Neural cell (in vitro differentiated cells): ENCODE measurements at regions not wholly inside any gene's neighbourhood (a gene's known extent, or its start where the extent isn't known, plus 50 kb on each side); places are given as distances from the start of the nearest gene placed in this dataset.

Experiments used
- H2AFZ ChIP-seq: fragments of 200-600, 300-800 bp; sonication (generic), shearing (Covaris generic); 2 replicates; pipeline ENCODE4 v1.6.0; 2014; ENCODE audit warnings: low read depth, mild to moderate bottlenecking, antibody characterized with exemption, low read length, moderate library complexity
- H3F3A ChIP-seq: fragments of 200-600 bp; shearing (Covaris generic); 2 replicates; pipeline ENCODE4 v1.6.1; 2016; ENCODE audit warnings: mild to moderate bottlenecking, moderate library complexity, mixed read lengths, antibody characterized with exemption, low read length; ENCODE audit not compliant: insufficient read depth, poor library complexity, severe bottlenecking
- H3K27ac ChIP-seq: fragments of 200-600, 300-800 bp; sonication (generic), shearing (Covaris generic); 2 replicates; pipeline ENCODE4 v1.5.1; 2014; ENCODE audit warnings: mild to moderate bottlenecking, low read length, moderate library complexity
- H3K27me3 ChIP-seq: fragments of 300-800, 200-600 bp; sonication (generic), shearing (Covaris generic); 2 replicates; pipeline ENCODE4 v1.6.0; 2014; ENCODE audit warnings: mild to moderate bottlenecking, low read depth, low read length, moderate library complexity; ENCODE audit not compliant: insufficient read depth
- H3K36me3 ChIP-seq: fragments of 300-800, 200-600 bp; sonication (generic), shearing (Covaris generic); 2 replicates; pipeline ENCODE4 v1.5.1; 2014; ENCODE audit warnings: mild to moderate bottlenecking, antibody characterized with exemption, low read length, moderate library complexity; ENCODE audit not compliant: insufficient read depth
- H3K4me2 ChIP-seq: fragments of 300-800, 200-600 bp; sonication (generic), shearing (Covaris generic); 2 replicates; pipeline ENCODE4 v1.6.0; 2014; ENCODE audit warnings: mild to moderate bottlenecking, low read length
- H3K4me3 ChIP-seq: fragments of 300-800, 200-600 bp; sonication (generic), shearing (Covaris generic); 2 replicates; pipeline ENCODE4 v1.5.1; 2014; ENCODE audit warnings: mild to moderate bottlenecking, low read length, moderate library complexity
- H3K79me2 ChIP-seq: fragments of 200-600 bp; shearing (Covaris generic); replicated peaks from 2 replicates; pipeline ENCODE4 v1.6.0; 2014; ENCODE audit warnings: mild to moderate bottlenecking, low read length, moderate library complexity; ENCODE audit not compliant: insufficient read depth
- H3K9ac ChIP-seq: fragments of 300-800, 200-600 bp; sonication (generic), shearing (Covaris generic); 2 replicates; pipeline ENCODE4 v1.6.1; 2016; ENCODE audit warnings: mild to moderate bottlenecking, low read length, mixed read lengths
- H3K9me2 ChIP-seq: fragments of 200-600 bp; shearing (Covaris generic); 2 replicates; pipeline ENCODE4 v1.6.1; 2016; ENCODE audit warnings: mild to moderate bottlenecking, low read length, mixed read lengths; ENCODE audit not compliant: insufficient read depth
- H3K9me3 ChIP-seq: fragments of 200-600, 300-800 bp; sonication (generic), shearing (Covaris generic); 2 replicates; pipeline ENCODE4 v1.6.1; 2016; ENCODE audit warnings: mild to moderate bottlenecking, mixed run types, low read length, moderate library complexity, mixed read lengths
- H4K20me1 ChIP-seq: fragments of 200-600 bp; shearing (Covaris generic); 2 replicates; pipeline ENCODE4 v1.6.1; 2016; ENCODE audit warnings: mild to moderate bottlenecking, mixed run types; ENCODE audit not compliant: insufficient read depth
- EP300 ChIP-seq: fragments of 450-650 bp; conservative IDR thresholded peaks from 2 replicates; pipeline ENCODE4 v1.6.1; 2014; ENCODE audit warnings: antibody characterized with exemption, mild to moderate bottlenecking, moderate library complexity; ENCODE audit not compliant: poor library complexity, severe bottlenecking
- EZH2 ChIP-seq: fragments of 200-600, 300-800 bp; shearing (Covaris generic), sonication (generic); IDR thresholded peaks from 2 replicates; pipeline ENCODE4 v1.6.1; 2014; ENCODE audit warnings: antibody characterized with exemption, low read length, borderline replicate concordance, mild to moderate bottlenecking; ENCODE audit not compliant: insufficient read depth, poor library complexity, severe bottlenecking
- MXI1 ChIP-seq: fragments of 450-650 bp; conservative IDR thresholded peaks from 2 replicates; pipeline ENCODE4 v1.6.1; 2014; ENCODE audit warnings: antibody characterized with exemption, mild to moderate bottlenecking; ENCODE audit not compliant: poor library complexity, severe bottlenecking
- POLR2AphosphoS5 ChIP-seq: IDR thresholded peaks from 2 replicates; pipeline ENCODE4 v1.6.1; 2012
- RAD21 ChIP-seq: fragments of 450-650 bp; conservative IDR thresholded peaks from 2 replicates; pipeline ENCODE4 v1.6.1; 2014; ENCODE audit warnings: antibody characterized with exemption, mild to moderate bottlenecking, moderate library complexity
- SMC3 ChIP-seq: fragments of 450-650 bp; conservative IDR thresholded peaks from 2 replicates; pipeline ENCODE4 v1.6.1; 2014; ENCODE audit warnings: antibody characterized with exemption, mild to moderate bottlenecking, moderate library complexity; ENCODE audit not compliant: poor library complexity
- TAF1 ChIP-seq: IDR thresholded peaks from 2 replicates; pipeline ENCODE4 v1.6.1; 2012; ENCODE audit warnings: low read depth
- TF ChIP-seq, protein P1 (sequence below): IDR thresholded peaks from 2 replicates; pipeline ENCODE4 v1.6.1; 2012; ENCODE audit warnings: borderline replicate concordance
- TF ChIP-seq, protein P2 (sequence below): fragments of 450-650 bp; IDR thresholded peaks from 2 replicates; pipeline ENCODE4 v1.5.1; 2014; ENCODE audit warnings: antibody characterized with exemption, mild to moderate bottlenecking, moderate library complexity; ENCODE audit not compliant: poor library complexity, severe bottlenecking

DNA sequence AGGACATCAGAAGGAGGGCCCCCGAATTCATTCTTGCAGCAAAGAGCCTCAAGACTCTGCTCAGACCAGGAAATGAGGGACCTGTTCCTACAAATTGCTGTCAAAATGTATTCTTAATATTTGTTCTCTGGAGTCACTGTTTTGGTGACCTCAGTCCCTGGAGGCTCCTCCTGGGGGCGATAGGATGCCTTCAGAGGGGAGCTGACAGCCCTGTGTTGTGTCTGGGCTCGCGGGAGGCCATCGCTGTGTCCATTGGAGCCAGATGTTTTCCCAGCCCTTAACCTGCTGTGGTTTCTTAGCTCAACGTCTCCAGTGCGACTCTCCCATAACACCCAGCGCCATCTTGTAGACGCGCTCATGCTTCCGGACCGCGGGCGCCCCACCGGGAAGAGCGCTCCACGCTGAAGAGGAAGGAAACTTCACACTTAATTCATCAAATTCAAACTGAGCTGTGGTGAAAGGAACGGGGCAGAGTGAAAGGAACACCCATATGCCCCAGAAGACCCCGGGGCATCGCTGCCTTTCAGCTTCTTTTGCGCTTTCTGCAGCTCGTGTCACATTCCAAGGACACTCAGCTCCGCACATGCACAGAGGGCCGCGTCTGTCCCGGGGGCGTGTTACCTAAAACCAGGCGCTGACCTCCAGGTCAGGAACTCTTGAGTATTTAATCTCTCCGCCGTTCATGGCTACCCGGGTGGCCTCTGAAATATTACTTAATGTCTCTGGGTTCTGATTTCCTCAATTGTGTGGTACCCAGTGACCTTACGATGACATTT, 112.3 kb upstream of the GDNF start:
- no peak overlapping the region for H3K9ac ChIP-seq
- H3F3A ChIP-seq = no peaks in the 10 kb centered on the region
- H3K4me3 ChIP-seq = no peak overlapping the region
- no peaks in the 10 kb centered on the region for H3K27me3 ChIP-seq
- TF ChIP-seq, protein P1, sequence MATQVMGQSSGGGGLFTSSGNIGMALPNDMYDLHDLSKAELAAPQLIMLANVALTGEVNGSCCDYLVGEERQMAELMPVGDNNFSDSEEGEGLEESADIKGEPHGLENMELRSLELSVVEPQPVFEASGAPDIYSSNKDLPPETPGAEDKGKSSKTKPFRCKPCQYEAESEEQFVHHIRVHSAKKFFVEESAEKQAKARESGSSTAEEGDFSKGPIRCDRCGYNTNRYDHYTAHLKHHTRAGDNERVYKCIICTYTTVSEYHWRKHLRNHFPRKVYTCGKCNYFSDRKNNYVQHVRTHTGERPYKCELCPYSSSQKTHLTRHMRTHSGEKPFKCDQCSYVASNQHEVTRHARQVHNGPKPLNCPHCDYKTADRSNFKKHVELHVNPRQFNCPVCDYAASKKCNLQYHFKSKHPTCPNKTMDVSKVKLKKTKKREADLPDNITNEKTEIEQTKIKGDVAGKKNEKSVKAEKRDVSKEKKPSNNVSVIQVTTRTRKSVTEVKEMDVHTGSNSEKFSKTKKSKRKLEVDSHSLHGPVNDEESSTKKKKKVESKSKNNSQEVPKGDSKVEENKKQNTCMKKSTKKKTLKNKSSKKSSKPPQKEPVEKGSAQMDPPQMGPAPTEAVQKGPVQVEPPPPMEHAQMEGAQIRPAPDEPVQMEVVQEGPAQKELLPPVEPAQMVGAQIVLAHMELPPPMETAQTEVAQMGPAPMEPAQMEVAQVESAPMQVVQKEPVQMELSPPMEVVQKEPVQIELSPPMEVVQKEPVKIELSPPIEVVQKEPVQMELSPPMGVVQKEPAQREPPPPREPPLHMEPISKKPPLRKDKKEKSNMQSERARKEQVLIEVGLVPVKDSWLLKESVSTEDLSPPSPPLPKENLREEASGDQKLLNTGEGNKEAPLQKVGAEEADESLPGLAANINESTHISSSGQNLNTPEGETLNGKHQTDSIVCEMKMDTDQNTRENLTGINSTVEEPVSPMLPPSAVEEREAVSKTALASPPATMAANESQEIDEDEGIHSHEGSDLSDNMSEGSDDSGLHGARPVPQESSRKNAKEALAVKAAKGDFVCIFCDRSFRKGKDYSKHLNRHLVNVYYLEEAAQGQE = no peak
- TF ChIP-seq TAF1 = no peak
- TF ChIP-seq SMC3 = no peak
- no peak for TF ChIP-seq RAD21
- no peaks in the 10 kb centered on the region for H3K36me3 ChIP-seq
- H2AFZ ChIP-seq = no peak overlapping the region
- no peaks in the 10 kb centered on the region for H3K9me2 ChIP-seq
- no peaks in the 10 kb centered on the region for H4K20me1 ChIP-seq
- no peaks in the 10 kb centered on the region for H3K79me2 ChIP-seq
- H3K9me3 ChIP-seq = no peaks in the 10 kb centered on the region
- no peak overlapping the region for H3K4me2 ChIP-seq
- no peak overlapping the region for H3K27ac ChIP-seq

DNA sequence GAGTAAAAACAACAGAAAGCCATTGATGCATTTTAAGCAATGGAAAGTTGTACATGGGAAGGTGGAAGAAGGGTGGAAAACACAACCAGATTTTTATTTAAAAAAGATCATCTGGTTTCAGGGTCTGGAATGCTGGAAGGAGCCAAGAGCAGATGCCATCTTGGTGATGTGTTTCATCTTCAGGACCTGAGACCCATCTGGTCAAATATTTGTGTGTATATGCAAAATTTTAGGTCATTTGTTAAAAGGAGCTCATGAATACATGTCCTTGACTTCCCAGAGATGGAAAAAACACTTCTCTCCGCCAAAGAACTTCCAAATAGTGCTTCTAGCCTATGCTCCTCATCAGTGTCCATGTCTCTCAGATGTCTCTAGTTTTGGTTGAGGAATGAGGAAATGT, 110.6 kb upstream of the GDNF start:
- Histone ChIP-seq H3K27me3 (no peaks in the 10 kb centered on the region), H3K79me2 (no peaks in the 10 kb centered on the region), H3K27ac (no peak overlapping the region), H3K9ac (no peak overlapping the region), H2AFZ (no peak overlapping the region), H3F3A (no peaks in the 10 kb centered on the region), H3K9me3 (no peaks in the 10 kb centered on the region), H3K4me2 (no peak overlapping the region), H4K20me1 (no peaks in the 10 kb centered on the region), H3K9me2 (no peaks in the 10 kb centered on the region), H3K36me3 (no peaks in the 10 kb centered on the region), H3K4me3 (no peak overlapping the region)
- TF ChIP-seq, protein P1 = no peak
- TF ChIP-seq SMC3 = no peak
- TF ChIP-seq, protein P2, sequence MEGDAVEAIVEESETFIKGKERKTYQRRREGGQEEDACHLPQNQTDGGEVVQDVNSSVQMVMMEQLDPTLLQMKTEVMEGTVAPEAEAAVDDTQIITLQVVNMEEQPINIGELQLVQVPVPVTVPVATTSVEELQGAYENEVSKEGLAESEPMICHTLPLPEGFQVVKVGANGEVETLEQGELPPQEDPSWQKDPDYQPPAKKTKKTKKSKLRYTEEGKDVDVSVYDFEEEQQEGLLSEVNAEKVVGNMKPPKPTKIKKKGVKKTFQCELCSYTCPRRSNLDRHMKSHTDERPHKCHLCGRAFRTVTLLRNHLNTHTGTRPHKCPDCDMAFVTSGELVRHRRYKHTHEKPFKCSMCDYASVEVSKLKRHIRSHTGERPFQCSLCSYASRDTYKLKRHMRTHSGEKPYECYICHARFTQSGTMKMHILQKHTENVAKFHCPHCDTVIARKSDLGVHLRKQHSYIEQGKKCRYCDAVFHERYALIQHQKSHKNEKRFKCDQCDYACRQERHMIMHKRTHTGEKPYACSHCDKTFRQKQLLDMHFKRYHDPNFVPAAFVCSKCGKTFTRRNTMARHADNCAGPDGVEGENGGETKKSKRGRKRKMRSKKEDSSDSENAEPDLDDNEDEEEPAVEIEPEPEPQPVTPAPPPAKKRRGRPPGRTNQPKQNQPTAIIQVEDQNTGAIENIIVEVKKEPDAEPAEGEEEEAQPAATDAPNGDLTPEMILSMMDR = no peak
- TF ChIP-seq TAF1 = no peak
- no peak for TF ChIP-seq MXI1
- TF ChIP-seq EZH2 = no peak
- TF ChIP-seq RAD21 = no peak
- no peak for TF ChIP-seq POLR2AphosphoS5
- no peak for TF ChIP-seq EP300
